ENCODE measurements at regions not wholly inside any gene's neighbourhood (a gene's known extent, or its start where the extent isn't known, plus 50 kb on each side); places are given as distances from the start of the nearest gene placed in this dataset.

GRCh38 chr7:21024485-21024867 is 237.8 kb upstream of the SP8 start:
- H3K4me1 Mint-ChIP-seq, result peaks cover 43% of the 10 kb centered on the region
- H3K9me3 Mint-ChIP-seq, result peaks cover 3% of the 10 kb centered on the region
- Histone ChIP-seq H3K36me3 (no peaks in the 10 kb centered on the region), H3K79me2 (ENCODE audit: low read depth) (no peaks in the 10 kb centered on the region), H3K9me3 (ENCODE audit: low read depth) (no peaks in the 10 kb centered on the region), H3K4me1 (peaks cover 61% of the 10 kb centered on the region), H4K20me1 (ENCODE audit: low read depth) (no peaks in the 10 kb centered on the region), H3K27me3 (no peaks in the 10 kb centered on the region), H3K27ac (peak overlapping the region; percentile 69), H3K9ac (no peak overlapping the region), H3F3A (ENCODE audit: low read depth) (peaks cover 42% of the 10 kb centered on the region), H3K4me2 (peak overlapping the region; percentile 4), H2AFZ (replicated peaks) (peak overlapping the region; percentile 60), H3K4me3 (no peak overlapping the region)
- no peaks in the 10 kb centered on the region for H3K36me3 Mint-ChIP-seq
- no peak overlapping the region for H3K4me3 Mint-ChIP-seq
- DNase-seq (ENCODE audit: low spot score), result no peak
- H3K27ac Mint-ChIP-seq, result no peak overlapping the region
- peaks cover 28% of the 10 kb centered on the region for H3K27me3 Mint-ChIP-seq (ENCODE audit: insufficient read depth, low read depth)
- no peak for TF ChIP-seq CTCF (IDR thresholded peaks at IDR 0.05)
- no peak for TF ChIP-seq EZH2phosphoT487 (IDR thresholded peaks at IDR 0.05)
- no peak for TF ChIP-seq EZH2 (IDR thresholded peaks at IDR 0.05)

DNA sequence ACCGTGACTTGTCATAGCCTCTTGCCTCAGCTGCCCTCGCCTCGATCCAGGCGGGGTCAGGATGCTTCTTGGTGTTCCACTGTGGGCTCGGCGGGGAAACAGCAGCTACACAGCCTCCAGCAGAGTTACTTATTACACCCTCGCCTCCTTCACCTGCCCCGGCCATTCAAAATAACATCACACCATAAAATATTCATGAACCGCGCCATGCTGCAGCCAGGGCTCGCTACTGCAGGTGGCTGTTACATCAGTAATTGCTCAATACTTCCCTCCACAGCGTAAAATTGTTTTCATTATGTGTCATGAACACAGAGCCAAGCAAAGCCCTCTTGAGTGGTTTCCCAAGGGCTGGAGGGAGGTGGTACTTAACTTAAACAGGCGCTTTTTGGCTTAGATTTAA is 241.5 kb upstream of the SP8 start:
- peak overlapping the region; percentile 75 for H3K4me3 Mint-ChIP-seq
- H3K4me1 Mint-ChIP-seq, result peaks cover 72% of the 10 kb centered on the region
- H3K36me3 Mint-ChIP-seq, result no peaks in the 10 kb centered on the region
- H3K9me3 ChIP-seq (ENCODE audit: low read depth), result no peaks in the 10 kb centered on the region
- H3K79me2 ChIP-seq (ENCODE audit: low read depth), result no peaks in the 10 kb centered on the region
- H3K36me3 ChIP-seq, result no peaks in the 10 kb centered on the region
- H3F3A ChIP-seq (ENCODE audit: low read depth), result peaks cover 62% of the 10 kb centered on the region
- no peaks in the 10 kb centered on the region for H3K27me3 ChIP-seq
- H3K4me2 ChIP-seq, result peak overlapping the region; percentile 74
- peak overlapping the region; percentile 97 for H3K27ac ChIP-seq
- H3K9ac ChIP-seq, result no peak overlapping the region
- TF ChIP-seq EZH2 (IDR thresholded peaks at IDR 0.05) (no peak), EZH2phosphoT487 (IDR thresholded peaks at IDR 0.05) (no peak), CTCF (IDR thresholded peaks at IDR 0.05) (no peak)
- DNase-seq (ENCODE audit: low spot score), result peak; percentile 71
- no peak overlapping the region for H2AFZ ChIP-seq (replicated peaks)
- H4K20me1 ChIP-seq (ENCODE audit: low read depth), result no peaks in the 10 kb centered on the region
- H3K9me3 Mint-ChIP-seq, result peaks cover 1% of the 10 kb centered on the region
- peaks cover 32% of the 10 kb centered on the region for H3K27me3 Mint-ChIP-seq (ENCODE audit: insufficient read depth, low read depth)
- peaks cover 92% of the 10 kb centered on the region for H3K4me1 ChIP-seq
- H3K4me3 ChIP-seq, result peak overlapping the region; percentile 34
- H3K27ac Mint-ChIP-seq, result peak overlapping the region; percentile 90

- peak overlapping the region; percentile 74 for H3K4me2 ChIP-seq
- TF ChIP-seq EZH2 (IDR thresholded peaks at IDR 0.05) (no peak), EZH2phosphoT487 (IDR thresholded peaks at IDR 0.05) (peak; percentile 53), CTCF (IDR thresholded peaks at IDR 0.05) (no peak)
- peak overlapping the region; percentile 34 for H3K4me3 ChIP-seq
- Mint-ChIP-seq H3K36me3 (no peaks in the 10 kb centered on the region), H3K27me3 (ENCODE audit: insufficient read depth, low read depth) (peaks cover 30% of the 10 kb centered on the region), H3K9me3 (no peaks in the 10 kb centered on the region), H3K4me1 (peaks cover 72% of the 10 kb centered on the region), H3K27ac (peak overlapping the region; percentile 92), H3K4me3 (peak overlapping the region; percentile 73)
- H3F3A ChIP-seq (ENCODE audit: low read depth), result peaks cover 61% of the 10 kb centered on the region
- peak; percentile 86 for DNase-seq (ENCODE audit: low spot score)
- no peak overlapping the region for H2AFZ ChIP-seq (replicated peaks)
- no peaks in the 10 kb centered on the region for H3K9me3 ChIP-seq (ENCODE audit: low read depth)
- H3K27ac ChIP-seq, result peak overlapping the region; percentile 97
- H3K36me3 ChIP-seq, result no peaks in the 10 kb centered on the region
- no peaks in the 10 kb centered on the region for H4K20me1 ChIP-seq (ENCODE audit: low read depth)
- no peaks in the 10 kb centered on the region for H3K27me3 ChIP-seq
- no peak overlapping the region for H3K9ac ChIP-seq
- H3K79me2 ChIP-seq (ENCODE audit: low read depth), result no peaks in the 10 kb centered on the region
- peaks cover 88% of the 10 kb centered on the region for H3K4me1 ChIP-seq
Observed at GRCh38 chr7:21028599-21028998, 241.9 kb upstream of the SP8 start.

Data from neural progenitor cell (in vitro differentiated cells).